ENCODE measurements at regions not wholly inside any gene's neighbourhood (a gene's known extent, or its start where the extent isn't known, plus 50 kb on each side); places are given as distances from the start of the nearest gene placed in this dataset.

- no peaks in the 10 kb centered on the region for H3K36me3 ChIP-seq
- TF ChIP-seq CTCF (IDR thresholded peaks at IDR 0.05), result no peak
- TF ChIP-seq POLR2A (IDR thresholded peaks at IDR 0.05), result no peak
- no peak for TF ChIP-seq POLR2AphosphoS5 (IDR thresholded peaks at IDR 0.05; ENCODE audit: insufficient read depth in 1 of 2, low read depth in 1 of 2)
- H3K9me3 ChIP-seq, result no peaks in the 10 kb centered on the region
- no peaks in the 10 kb centered on the region for H3K4me1 ChIP-seq
- intact Hi-C loops (cut with DNase I), result no loop called here
- H3K27me3 ChIP-seq, result no peaks in the 10 kb centered on the region
- DNase-seq (ENCODE audit: extremely low spot score in 2 of 2), result no peak
- no peak overlapping the region for H3K4me3 ChIP-seq
- no peak overlapping the region for H3K27ac ChIP-seq
Measured at GRCh38 chr7:46791188-46791587, 790.7 kb downstream of the TNS3 start.

- H3K27me3 ChIP-seq, result no peaks in the 10 kb centered on the region
- TF ChIP-seq POLR2A (IDR thresholded peaks at IDR 0.05), result no peak
- no peak for TF ChIP-seq CTCF (IDR thresholded peaks at IDR 0.05)
- no peak for TF ChIP-seq POLR2AphosphoS5 (IDR thresholded peaks at IDR 0.05; ENCODE audit: insufficient read depth in 1 of 2, low read depth in 1 of 2)
- intact Hi-C loops (cut with DNase I), result no loop called here
- H3K9me3 ChIP-seq, result no peaks in the 10 kb centered on the region
- H3K4me3 ChIP-seq, result no peak overlapping the region
- no peaks in the 10 kb centered on the region for H3K4me1 ChIP-seq
- DNase-seq (ENCODE audit: extremely low spot score in 2 of 2), result no peak
- no peaks in the 10 kb centered on the region for H3K36me3 ChIP-seq
- H3K27ac ChIP-seq, result no peak overlapping the region
Measured at GRCh38 chr7:46786995-46787394, 794.9 kb downstream of the TNS3 start.

GRCh38 chr7:46786221-46786954 lies 795.5 kb downstream of the TNS3 start:
- DNase-seq (ENCODE audit: extremely low spot score in 2 of 2), result no peak
- intact Hi-C loops (cut with DNase I), result no loop called here
- no peaks in the 10 kb centered on the region for H3K36me3 ChIP-seq
- H3K9me3 ChIP-seq, result no peaks in the 10 kb centered on the region
- no peak overlapping the region for H3K4me3 ChIP-seq
- H3K27me3 ChIP-seq, result no peaks in the 10 kb centered on the region
- TF ChIP-seq POLR2A (IDR thresholded peaks at IDR 0.05) (no peak), CTCF (IDR thresholded peaks at IDR 0.05) (no peak), POLR2AphosphoS5 (IDR thresholded peaks at IDR 0.05; ENCODE audit: insufficient read depth in 1 of 2, low read depth in 1 of 2) (no peak)
- no peaks in the 10 kb centered on the region for H3K4me1 ChIP-seq
- no peak overlapping the region for H3K27ac ChIP-seq

- no peaks in the 10 kb centered on the region for H3K36me3 ChIP-seq
- H3K4me3 ChIP-seq, result no peak overlapping the region
- H3K27me3 ChIP-seq, result no peaks in the 10 kb centered on the region
- no peaks in the 10 kb centered on the region for H3K9me3 ChIP-seq
- H3K4me1 ChIP-seq, result no peaks in the 10 kb centered on the region
- H3K27ac ChIP-seq, result no peak overlapping the region
- TF ChIP-seq POLR2AphosphoS5 (IDR thresholded peaks at IDR 0.05; ENCODE audit: insufficient read depth in 1 of 2, low read depth in 1 of 2) (no peak), CTCF (IDR thresholded peaks at IDR 0.05) (no peak), POLR2A (IDR thresholded peaks at IDR 0.05) (no peak)
- no peak for DNase-seq (ENCODE audit: extremely low spot score in 2 of 2)
- intact Hi-C loops (cut with DNase I), result no loop called here
Measured at GRCh38 chr7:46784732-46785131, 797.2 kb downstream of the TNS3 start.

- no peaks in the 10 kb centered on the region for H3K9me3 ChIP-seq
Measured at GRCh38 chr7:46781901-46782439, 799.9 kb downstream of the TNS3 start.

More at GRCh38 chr7:46781901-46782439, 799.9 kb downstream of the TNS3 start:
- Histone ChIP-seq H3K4me3 (no peak overlapping the region), H3K27ac (no peak overlapping the region), H3K27me3 (no peaks in the 10 kb centered on the region), H3K4me1 (no peaks in the 10 kb centered on the region), H3K36me3 (no peaks in the 10 kb centered on the region)
- intact Hi-C loops (cut with DNase I), result no loop called here
- DNase-seq (ENCODE audit: extremely low spot score in 2 of 2), result no peak
- TF ChIP-seq CTCF (IDR thresholded peaks at IDR 0.05) (no peak), POLR2AphosphoS5 (IDR thresholded peaks at IDR 0.05; ENCODE audit: insufficient read depth in 1 of 2, low read depth in 1 of 2) (no peak), POLR2A (IDR thresholded peaks at IDR 0.05) (no peak)
